Mesenchymal stem cell (in vitro differentiated cells and primary cell): ENCODE measurements at regions not wholly inside any gene's neighbourhood (a gene's known extent, or its start where the extent isn't known, plus 50 kb on each side); places are given as distances from the start of the nearest gene placed in this dataset.

ENCODE experiments used
- DNase-seq: peaks from one replicate; pipeline ENCODE4 v3.0.0-alpha.2; 2013
- H2AFZ ChIP-seq: one replicate; pipeline ENCODE4 v1.6.1; 2013; ENCODE audit warnings: low read depth, mild to moderate bottlenecking, control low read depth, inconsistent platforms, low read length, moderate library complexity
- H2AK5ac ChIP-seq: 2 replicates; pipeline ENCODE4 v1.6.1; 2013; ENCODE audit warnings: low read length, moderate library complexity, mild to moderate bottlenecking, inconsistent platforms; ENCODE audit not compliant: severe bottlenecking
- H2BK120ac ChIP-seq: one replicate; pipeline ENCODE4 v1.6.1; 2013; ENCODE audit warnings: low read depth, mild to moderate bottlenecking, inconsistent platforms, low read length, moderate library complexity
- H2BK12ac ChIP-seq, 2 experiments: one replicate each; pipeline ENCODE4 v1.6.1; 2013; ENCODE audit warnings: inconsistent platforms in 2 of 2, low read length in 2 of 2, mild to moderate bottlenecking in 2 of 2, moderate library complexity in 2 of 2, control low read depth in 1 of 2
- H2BK15ac ChIP-seq: one replicate; pipeline ENCODE4 v1.6.1; 2013; ENCODE audit warnings: mild to moderate bottlenecking, low read depth, inconsistent platforms; ENCODE audit not compliant: poor library complexity, severe bottlenecking
- H2BK5ac ChIP-seq: 2 replicates; pipeline ENCODE4 v1.6.1; 2013; ENCODE audit warnings: low read depth, mild to moderate bottlenecking, low read length, control low read depth, inconsistent platforms; ENCODE audit not compliant: poor library complexity, severe bottlenecking
- H3K14ac ChIP-seq, 2 experiments: one replicate each; pipeline ENCODE4 v1.6.1; 2013; ENCODE audit warnings: inconsistent platforms in 2 of 2, low read length in 2 of 2, control low read depth in 1 of 2, mild to moderate bottlenecking in 1 of 2, moderate library complexity in 1 of 2
- H3K18ac ChIP-seq, 2 experiments: one replicate each; pipeline ENCODE4 v1.6.1; 2013; ENCODE audit warnings: inconsistent platforms in 2 of 2, low read length in 2 of 2, control low read depth in 1 of 2, low read depth in 1 of 2, mild to moderate bottlenecking in 1 of 2
- H3K23ac ChIP-seq, 2 experiments: one replicate each; pipeline ENCODE4 v1.6.1; 2013; ENCODE audit warnings: inconsistent platforms in 2 of 2, low read length in 2 of 2, mild to moderate bottlenecking in 2 of 2, moderate library complexity in 2 of 2, control low read depth in 1 of 2
- H3K27ac ChIP-seq: 2 replicates; pipeline ENCODE4 v1.5.1; 2013; ENCODE audit warnings: mild to moderate bottlenecking, moderate library complexity, low read length, control low read depth, inconsistent platforms; ENCODE audit not compliant: poor library complexity, severe bottlenecking
- H3K27me3 ChIP-seq, 2 experiments: 2 replicates each; pipeline versions ENCODE4 v1.6.1 to v1.7.0; 2013; ENCODE audit warnings: low read length in 2 of 2, mild to moderate bottlenecking in 2 of 2, moderate library complexity in 2 of 2, control low read depth in 1 of 2, inconsistent platforms in 1 of 2; ENCODE audit not compliant: control insufficient read depth in 1 of 2, insufficient read depth in 1 of 2
- H3K36me3 ChIP-seq, 2 experiments: 2 replicates each; pipeline versions ENCODE4 v1.6.1 to v1.7.0; 2013; ENCODE audit warnings: low read length in 2 of 2, control low read depth in 1 of 2, inconsistent platforms in 1 of 2, low read depth in 1 of 2, mild to moderate bottlenecking in 1 of 2; ENCODE audit not compliant: insufficient read depth in 2 of 2, control insufficient read depth in 1 of 2
- H3K4ac ChIP-seq, 2 experiments: one replicate each; pipeline ENCODE4 v1.6.1; 2013; ENCODE audit warnings: inconsistent platforms in 2 of 2, low read length in 2 of 2, mild to moderate bottlenecking in 2 of 2, moderate library complexity in 2 of 2, control low read depth in 1 of 2, low read depth in 1 of 2
- H3K4me1 ChIP-seq: 2 replicates; pipeline ENCODE4 v1.6.1; 2013; ENCODE audit warnings: low read depth, low read length, control low read depth; ENCODE audit not compliant: control insufficient read depth, insufficient read depth
- H3K4me2 ChIP-seq: 2 replicates; pipeline ENCODE4 v1.6.1; 2013; ENCODE audit warnings: low read length, mild to moderate bottlenecking, inconsistent platforms; ENCODE audit not compliant: poor library complexity, severe bottlenecking
- H3K4me3 ChIP-seq, 2 experiments: 2 replicates each; pipeline versions ENCODE4 v1.5.1 to v1.7.0; 2013; ENCODE audit warnings: low read length in 2 of 2, mild to moderate bottlenecking in 2 of 2, control low read depth in 1 of 2, low read depth in 1 of 2; ENCODE audit not compliant: insufficient read depth in 1 of 2
- H3K79me1 ChIP-seq: replicated peaks from 2 replicates; pipeline ENCODE4 v1.6.1; 2013; ENCODE audit warnings: mild to moderate bottlenecking, control low read depth, low read length, inconsistent platforms; ENCODE audit not compliant: poor library complexity, severe bottlenecking
- H3K9ac ChIP-seq: 2 replicates; pipeline ENCODE4 v1.7.0; 2013; ENCODE audit warnings: mild to moderate bottlenecking, low read length, moderate library complexity
- H3K9me3 ChIP-seq: 2 replicates; pipeline ENCODE4 v1.7.0; 2013; ENCODE audit warnings: mild to moderate bottlenecking, low read length; ENCODE audit not compliant: control insufficient read depth
- H4K8ac ChIP-seq: one replicate; pipeline ENCODE4 v1.6.1; 2013; ENCODE audit warnings: inconsistent platforms, mild to moderate bottlenecking, low read length, moderate library complexity
- H4K91ac ChIP-seq: one replicate; pipeline ENCODE4 v1.6.1; 2013; ENCODE audit warnings: mild to moderate bottlenecking, low read length, inconsistent platforms
- WGBS: methylation state at CpG from one replicate; pipeline ENCODE4 v1.1.7; 2013; ENCODE audit warnings: mixed read lengths; 5-methylcytosine and 5-hydroxymethylcytosine counted together

- no peaks in the 10 kb centered on the region for H3K36me3 ChIP-seq
- DNase-seq = no peak
- WGBS = 27% methylated on average over 1 of the region's 5 CpGs
- no peak overlapping the region for H2BK120ac ChIP-seq
- H4K91ac ChIP-seq = no peak overlapping the region
- no peak overlapping the region for H2BK15ac ChIP-seq
- H3K4me2 ChIP-seq = no peak overlapping the region
- H3K4me3 ChIP-seq = no peak overlapping the region
- no peak overlapping the region for H3K14ac ChIP-seq
- H3K4me1 ChIP-seq = no peaks in the 10 kb centered on the region
- no peak overlapping the region for H2BK12ac ChIP-seq
- peaks cover 15% of the 10 kb centered on the region for H3K9me3 ChIP-seq
- H2AFZ ChIP-seq = no peak overlapping the region
- H3K27ac ChIP-seq = no peak overlapping the region
- H3K18ac ChIP-seq = no peak overlapping the region
- H2AK5ac ChIP-seq = no peak overlapping the region
- no peaks in the 10 kb centered on the region for H3K79me1 ChIP-seq
- no peak overlapping the region for H3K9ac ChIP-seq
- no peak overlapping the region for H3K4ac ChIP-seq
- H2BK5ac ChIP-seq = no peak overlapping the region
- no peaks in the 10 kb centered on the region for H3K27me3 ChIP-seq
- no peak overlapping the region for H3K23ac ChIP-seq
- no peak overlapping the region for H4K8ac ChIP-seq
These were observed 1072.4 kb downstream of the TMTC2 start for GRCh38 chr12:83758888-83759631.

GRCh38 chr12:83753904-83754303 lies 1067.2 kb downstream of the TMTC2 start:
- H3K4me1 ChIP-seq = no peaks in the 10 kb centered on the region
- WGBS = no CpG with 5 or more reads among the region's 1 CpG
- no peak overlapping the region for H2BK12ac ChIP-seq
- no peak overlapping the region for H3K27ac ChIP-seq
- H2BK5ac ChIP-seq = no peak overlapping the region
- no peak for DNase-seq
- no peak overlapping the region for H4K8ac ChIP-seq
- H2BK15ac ChIP-seq = no peak overlapping the region
- H2BK120ac ChIP-seq = no peak overlapping the region
- no peak overlapping the region for H3K4me3 ChIP-seq
- no peak overlapping the region for H2AK5ac ChIP-seq
- H3K9ac ChIP-seq = no peak overlapping the region
- H3K4ac ChIP-seq = no peak overlapping the region
- no peak overlapping the region for H3K18ac ChIP-seq
- no peaks in the 10 kb centered on the region for H3K36me3 ChIP-seq
- H2AFZ ChIP-seq = no peak overlapping the region
- no peaks in the 10 kb centered on the region for H3K9me3 ChIP-seq
- no peak overlapping the region for H3K4me2 ChIP-seq
- no peaks in the 10 kb centered on the region for H3K79me1 ChIP-seq
- H3K14ac ChIP-seq = no peak overlapping the region
- no peaks in the 10 kb centered on the region for H3K27me3 ChIP-seq
- H3K23ac ChIP-seq = no peak overlapping the region
- H4K91ac ChIP-seq = no peak overlapping the region

GRCh38 chr12:83753205-83753604 lies 1066.5 kb downstream of the TMTC2 start:
- H3K18ac ChIP-seq = no peak overlapping the region
- no peaks in the 10 kb centered on the region for H3K27me3 ChIP-seq
- no peak overlapping the region for H2BK15ac ChIP-seq
- H3K9me3 ChIP-seq = no peaks in the 10 kb centered on the region
- H3K79me1 ChIP-seq = no peaks in the 10 kb centered on the region
- no peak for DNase-seq
- H3K4ac ChIP-seq = no peak overlapping the region
- H3K4me3 ChIP-seq = no peak overlapping the region
- no peak overlapping the region for H2AK5ac ChIP-seq
- H2AFZ ChIP-seq = no peak overlapping the region
- no peak overlapping the region for H3K4me2 ChIP-seq
- H3K27ac ChIP-seq = no peak overlapping the region
- H2BK12ac ChIP-seq = no peak overlapping the region
- no peak overlapping the region for H4K8ac ChIP-seq
- H3K36me3 ChIP-seq = no peaks in the 10 kb centered on the region
- no peaks in the 10 kb centered on the region for H3K4me1 ChIP-seq
- no peak overlapping the region for H3K23ac ChIP-seq
- no peak overlapping the region for H2BK120ac ChIP-seq
- no peak overlapping the region for H3K9ac ChIP-seq
- no peak overlapping the region for H4K91ac ChIP-seq
- no peak overlapping the region for H3K14ac ChIP-seq
- no CpG with 5 or more reads among the region's 3 CpGs for WGBS
- no peak overlapping the region for H2BK5ac ChIP-seq

- H2BK12ac ChIP-seq = no peak overlapping the region
- H4K91ac ChIP-seq = no peak overlapping the region
- H2AK5ac ChIP-seq = no peak overlapping the region
- peaks cover 6% of the 10 kb centered on the region for H3K9me3 ChIP-seq
- DNase-seq = no peak
- H3K27ac ChIP-seq = no peak overlapping the region
- no peak overlapping the region for H2BK120ac ChIP-seq
- no peak overlapping the region for H3K9ac ChIP-seq
- H3K18ac ChIP-seq = no peak overlapping the region
- H3K4ac ChIP-seq = no peak overlapping the region
- WGBS = 60% methylated on average over 2 of the region's 3 CpGs
- no peak overlapping the region for H3K4me2 ChIP-seq
- no peak overlapping the region for H3K4me3 ChIP-seq
- H3K23ac ChIP-seq = no peak overlapping the region
- H3K27me3 ChIP-seq = no peaks in the 10 kb centered on the region
- H3K4me1 ChIP-seq = no peaks in the 10 kb centered on the region
- no peaks in the 10 kb centered on the region for H3K79me1 ChIP-seq
- H2BK15ac ChIP-seq = no peak overlapping the region
- no peaks in the 10 kb centered on the region for H3K36me3 ChIP-seq
- no peak overlapping the region for H2BK5ac ChIP-seq
- H2AFZ ChIP-seq = no peak overlapping the region
- no peak overlapping the region for H4K8ac ChIP-seq
- H3K14ac ChIP-seq = no peak overlapping the region
These were observed 1052.9 kb downstream of the TMTC2 start for GRCh38 chr12:83739607-83740006.
